ENCODE measurements at regions not wholly inside any gene's neighbourhood (a gene's known extent, or its start where the extent isn't known, plus 50 kb on each side); places are given as distances from the start of the nearest gene placed in this dataset.

GRCh38 chr1:239436286-239436685 lies 49.9 kb downstream of the CHRM3 start:
- no peak overlapping the region for H3K27ac ChIP-seq
- no peaks in the 10 kb centered on the region for H3K36me3 ChIP-seq
- no peak overlapping the region for H3K4me3 ChIP-seq
- intact Hi-C loops (cut with DNase I) = no loop called here
- H3K27me3 ChIP-seq = no peaks in the 10 kb centered on the region
- no peaks in the 10 kb centered on the region for H3K9me3 ChIP-seq
- TF ChIP-seq CTCF (IDR thresholded peaks at IDR 0.05) = no peak
- no peaks in the 10 kb centered on the region for H3K4me1 ChIP-seq
- DNase-seq = no peak
- ATAC-seq = no peak

GRCh38 chr1:239437822-239438221 lies 51.5 kb downstream of the CHRM3 start:
- Histone ChIP-seq H3K27me3 (no peaks in the 10 kb centered on the region), H3K4me3 (no peak overlapping the region), H3K36me3 (no peaks in the 10 kb centered on the region), H3K27ac (no peak overlapping the region), H3K4me1 (no peaks in the 10 kb centered on the region), H3K9me3 (no peaks in the 10 kb centered on the region)
- no peak for ATAC-seq
- TF ChIP-seq CTCF (IDR thresholded peaks at IDR 0.05) = no peak
- intact Hi-C loops (cut with DNase I) = no loop called here
- DNase-seq = no peak

GRCh38 chr1:239438891-239439290 lies 52.5 kb downstream of the CHRM3 start:
- no peaks in the 10 kb centered on the region for H3K27me3 ChIP-seq
- no peaks in the 10 kb centered on the region for H3K36me3 ChIP-seq
- H3K4me3 ChIP-seq = no peak overlapping the region
- no peaks in the 10 kb centered on the region for H3K9me3 ChIP-seq
- intact Hi-C loops (cut with DNase I) = no loop called here
- DNase-seq (no peak), ATAC-seq (no peak)
- H3K4me1 ChIP-seq = no peaks in the 10 kb centered on the region
- H3K27ac ChIP-seq = no peak overlapping the region
- TF ChIP-seq CTCF (IDR thresholded peaks at IDR 0.05) = no peak

- no peak overlapping the region for H3K4me3 ChIP-seq
- no peaks in the 10 kb centered on the region for H3K4me1 ChIP-seq
- H3K27ac ChIP-seq = no peak overlapping the region
- no peaks in the 10 kb centered on the region for H3K9me3 ChIP-seq
- intact Hi-C loops (cut with DNase I) = no loop called here
- no peaks in the 10 kb centered on the region for H3K27me3 ChIP-seq
- ATAC-seq (no peak), DNase-seq (no peak)
- H3K36me3 ChIP-seq = no peaks in the 10 kb centered on the region
- no peak for TF ChIP-seq CTCF (IDR thresholded peaks at IDR 0.05)
Measured at GRCh38 chr1:239443361-239443760, 57.0 kb downstream of the CHRM3 start.

- ATAC-seq = peak; percentile 19
- DNase-seq = no peak
- no peaks in the 10 kb centered on the region for H3K27me3 ChIP-seq
- H3K27ac ChIP-seq = no peak overlapping the region
- no peaks in the 10 kb centered on the region for H3K4me1 ChIP-seq
- intact Hi-C loops (cut with DNase I) = no loop called here
- no peaks in the 10 kb centered on the region for H3K36me3 ChIP-seq
- no peaks in the 10 kb centered on the region for H3K9me3 ChIP-seq
- H3K4me3 ChIP-seq = no peak overlapping the region
- no peak for TF ChIP-seq CTCF (IDR thresholded peaks at IDR 0.05)
Measured at GRCh38 chr1:239446611-239447010, 60.2 kb downstream of the CHRM3 start.

- intact Hi-C loops (cut with DNase I) = no loop called here
- no peak for TF ChIP-seq CTCF (IDR thresholded peaks at IDR 0.05)
Measured at GRCh38 chr1:239448911-239449310, 62.5 kb downstream of the CHRM3 start.

More at GRCh38 chr1:239448911-239449310, 62.5 kb downstream of the CHRM3 start:
- no peaks in the 10 kb centered on the region for H3K27me3 ChIP-seq
- ATAC-seq (no peak), DNase-seq (no peak)
- no peak overlapping the region for H3K4me3 ChIP-seq
- H3K4me1 ChIP-seq = no peaks in the 10 kb centered on the region
- H3K27ac ChIP-seq = no peak overlapping the region
- no peaks in the 10 kb centered on the region for H3K36me3 ChIP-seq
- no peaks in the 10 kb centered on the region for H3K9me3 ChIP-seq

Measured in upper lobe of right lung (tissue), 1 donor.